ENCODE measurements at regions not wholly inside any gene's neighbourhood (a gene's known extent, or its start where the extent isn't known, plus 50 kb on each side); places are given as distances from the start of the nearest gene placed in this dataset.

GRCh38 chr13:40023595-40024203, 368.2 kb downstream of the COG6 start:
- TF ChIP-seq, protein P1, sequence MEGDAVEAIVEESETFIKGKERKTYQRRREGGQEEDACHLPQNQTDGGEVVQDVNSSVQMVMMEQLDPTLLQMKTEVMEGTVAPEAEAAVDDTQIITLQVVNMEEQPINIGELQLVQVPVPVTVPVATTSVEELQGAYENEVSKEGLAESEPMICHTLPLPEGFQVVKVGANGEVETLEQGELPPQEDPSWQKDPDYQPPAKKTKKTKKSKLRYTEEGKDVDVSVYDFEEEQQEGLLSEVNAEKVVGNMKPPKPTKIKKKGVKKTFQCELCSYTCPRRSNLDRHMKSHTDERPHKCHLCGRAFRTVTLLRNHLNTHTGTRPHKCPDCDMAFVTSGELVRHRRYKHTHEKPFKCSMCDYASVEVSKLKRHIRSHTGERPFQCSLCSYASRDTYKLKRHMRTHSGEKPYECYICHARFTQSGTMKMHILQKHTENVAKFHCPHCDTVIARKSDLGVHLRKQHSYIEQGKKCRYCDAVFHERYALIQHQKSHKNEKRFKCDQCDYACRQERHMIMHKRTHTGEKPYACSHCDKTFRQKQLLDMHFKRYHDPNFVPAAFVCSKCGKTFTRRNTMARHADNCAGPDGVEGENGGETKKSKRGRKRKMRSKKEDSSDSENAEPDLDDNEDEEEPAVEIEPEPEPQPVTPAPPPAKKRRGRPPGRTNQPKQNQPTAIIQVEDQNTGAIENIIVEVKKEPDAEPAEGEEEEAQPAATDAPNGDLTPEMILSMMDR (IDR thresholded peaks at IDR 0.05; ENCODE audit: low read depth, low read length), result no peak
- no peak for DNase-seq (ENCODE audit: extremely low read depth, low read depth)

- DNase-seq (ENCODE audit: extremely low read depth, low read depth), result no peak
- TF ChIP-seq, protein P1 (IDR thresholded peaks at IDR 0.05; ENCODE audit: low read depth, low read length), result no peak
These were observed 368.9 kb downstream of the COG6 start for GRCh38 chr13:40024204-40024966.

GRCh38 chr13:40024967-40025714, 369.7 kb downstream of the COG6 start:
- TF ChIP-seq, protein P1 (IDR thresholded peaks at IDR 0.05; ENCODE audit: low read depth, low read length), result no peak
- no peak for DNase-seq (ENCODE audit: extremely low read depth, low read depth)

- no peak for DNase-seq (ENCODE audit: extremely low read depth, low read depth)
- TF ChIP-seq, protein P1 (IDR thresholded peaks at IDR 0.05; ENCODE audit: low read depth, low read length), result no peak
These were observed 370.7 kb downstream of the COG6 start for GRCh38 chr13:40026174-40026585.

DNA sequence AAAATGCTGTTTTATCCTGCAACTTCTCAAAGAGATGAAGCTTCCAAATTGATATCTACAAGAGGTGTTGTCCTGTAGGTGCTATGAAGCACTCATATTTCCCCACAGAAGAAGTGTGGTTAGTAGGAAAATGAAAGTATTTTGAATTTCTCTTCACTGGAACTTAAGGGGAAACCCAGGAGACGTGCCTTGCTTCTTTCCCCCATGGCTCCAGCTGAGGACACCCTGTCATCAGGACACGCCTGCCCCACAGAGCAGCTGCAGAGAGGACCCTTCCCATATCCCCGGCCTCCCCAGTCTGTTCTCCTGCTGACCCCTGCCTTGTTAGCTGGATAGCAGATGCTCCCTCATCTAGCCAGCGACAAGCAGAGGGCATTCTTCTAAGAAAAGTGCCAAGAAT, 371.3 kb downstream of the COG6 start:
- TF ChIP-seq, protein P1 (IDR thresholded peaks at IDR 0.05; ENCODE audit: low read depth, low read length), result no peak
- DNase-seq (ENCODE audit: extremely low read depth, low read depth), result no peak

DNA sequence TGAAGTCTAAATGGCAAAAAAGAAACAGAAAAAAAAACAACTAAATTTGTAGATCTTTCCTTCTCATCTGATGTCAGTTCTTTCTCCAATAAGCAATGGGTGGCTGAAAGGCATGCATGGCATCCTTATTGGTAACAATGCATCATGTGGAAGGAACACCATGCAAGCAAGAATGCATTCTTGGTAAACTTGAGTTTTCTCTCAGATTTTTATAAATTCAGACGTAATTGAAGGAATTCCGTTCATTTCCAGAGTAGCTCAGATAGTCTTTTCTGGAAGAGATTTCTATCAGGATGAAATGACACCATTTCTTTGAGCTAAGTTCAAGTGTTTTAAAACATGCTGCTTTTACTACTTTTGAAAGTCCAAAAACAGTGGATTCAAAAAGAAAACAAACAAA, 373.0 kb downstream of the COG6 start:
- DNase-seq (ENCODE audit: extremely low read depth, low read depth), result no peak
- TF ChIP-seq, protein P1 (IDR thresholded peaks at IDR 0.05; ENCODE audit: low read depth, low read length), result no peak

GRCh38 chr13:40031031-40031430, 375.6 kb downstream of the COG6 start:
- no peak for DNase-seq (ENCODE audit: extremely low read depth, low read depth)
- TF ChIP-seq, protein P1 (IDR thresholded peaks at IDR 0.05; ENCODE audit: low read depth, low read length), result no peak
